Activated naive CD4-positive, alpha-beta T cell treated with anti-CD3 and anti-CD28 coated beads, Interleukin-2, amount 50 U/mL, for 72 hours (primary cell): ENCODE measurements at regions not wholly inside any gene's neighbourhood (a gene's known extent, or its start where the extent isn't known, plus 50 kb on each side); places are given as distances from the start of the nearest gene placed in this dataset.

Experiments
- ATAC-seq, 2 donors: fragments of 150-1000 bp; cut with Tn5 transposase; 2 replicates each; pipeline ENCODE4 v1.10.0; 2021; ENCODE audit warnings: mild to moderate bottlenecking in 2 of 2, moderate library complexity in 2 of 2
- DNase-seq, 2 donors: peaks; one replicate each; pipeline ENCODE4 v3.0.0; 2021 to 2022; ENCODE audit warnings: low spot score in 2 of 2
- H3K27ac Mint-ChIP-seq, 2 donors: one replicate each; pipeline ENCODE4 v1.8.0; 2022; ENCODE audit warnings: mild to moderate bottlenecking in 2 of 2, mixed read lengths in 2 of 2
- H3K36me3 Mint-ChIP-seq, 2 donors: one replicate each; pipeline ENCODE4 v1.8.0; 2022; ENCODE audit warnings: mixed read lengths in 2 of 2
- H3K9me3 Mint-ChIP-seq, 2 donors: one replicate each; pipeline ENCODE4 v1.8.0; 2022; ENCODE audit warnings: mixed read lengths in 2 of 2

- H3K9me3 Mint-ChIP-seq = peaks cover 0 to 3% of the 10 kb centered on the region in 2 donors
- ATAC-seq = no peak
- no peak overlapping the region for H3K27ac Mint-ChIP-seq
- no peak for DNase-seq
- no peaks in the 10 kb centered on the region for H3K36me3 Mint-ChIP-seq
Measured at GRCh38 chr13:59182241-59182640, 981.5 kb downstream of the DIAPH3 start.

GRCh38 chr13:59197397-59197796 is 966.3 kb downstream of the DIAPH3 start:
- ATAC-seq (no peak), DNase-seq (no peak)
- H3K9me3 Mint-ChIP-seq = peaks cover 0 to 12% of the 10 kb centered on the region in 2 donors
- H3K36me3 Mint-ChIP-seq = no peaks in the 10 kb centered on the region
- no peak overlapping the region for H3K27ac Mint-ChIP-seq

- ATAC-seq (no peak), DNase-seq (no peak)
- Mint-ChIP-seq H3K9me3 (peaks cover 0 to 21% of the 10 kb centered on the region in 2 donors), H3K27ac (no peak overlapping the region), H3K36me3 (peaks cover 0 to 4% of the 10 kb centered on the region in 2 donors)
Measured at GRCh38 chr13:59201841-59202240, 961.9 kb downstream of the DIAPH3 start.

GRCh38 chr13:59203855-59204254 is 959.9 kb downstream of the DIAPH3 start:
- Mint-ChIP-seq H3K36me3 (peaks cover 0 to 4% of the 10 kb centered on the region in 2 donors), H3K9me3 (peaks cover 0 to 16% of the 10 kb centered on the region in 2 donors)
- ATAC-seq = no peak

GRCh38 chr13:59205501-59205900 is 958.2 kb downstream of the DIAPH3 start:
- DNase-seq (no peak), ATAC-seq (no peak)
- H3K36me3 Mint-ChIP-seq = peaks cover 0 to 4% of the 10 kb centered on the region in 2 donors
- no peak overlapping the region for H3K27ac Mint-ChIP-seq
- peaks cover 0 to 13% of the 10 kb centered on the region in 2 donors for H3K9me3 Mint-ChIP-seq

More at GRCh38 chr13:59203855-59204254, 959.9 kb downstream of the DIAPH3 start:
- no peak overlapping the region for H3K27ac Mint-ChIP-seq
- DNase-seq = no peak

- H3K9me3 Mint-ChIP-seq = peaks cover 0 to 6% of the 10 kb centered on the region in 2 donors
- no peaks in the 10 kb centered on the region for H3K36me3 Mint-ChIP-seq
- ATAC-seq (no peak), DNase-seq (no peak)
- H3K27ac Mint-ChIP-seq = no peak overlapping the region
Measured at GRCh38 chr13:59208405-59209195, 955.1 kb downstream of the DIAPH3 start.

- no peak for ATAC-seq
- Mint-ChIP-seq H3K9me3 (no peaks in the 10 kb centered on the region), H3K36me3 (no peaks in the 10 kb centered on the region), H3K27ac (no peak overlapping the region)
- DNase-seq = no peak
Measured at GRCh38 chr13:59210543-59210942, 953.2 kb downstream of the DIAPH3 start.

- no peaks in the 10 kb centered on the region for H3K36me3 Mint-ChIP-seq
- H3K9me3 Mint-ChIP-seq = no peaks in the 10 kb centered on the region
- no peak overlapping the region for H3K27ac Mint-ChIP-seq
- no peak for ATAC-seq
- DNase-seq = no peak
Measured at GRCh38 chr13:59211606-59212005, 952.1 kb downstream of the DIAPH3 start.

GRCh38 chr13:59229401-59229800 is 934.3 kb downstream of the DIAPH3 start:
- H3K9me3 Mint-ChIP-seq = peaks cover 11 to 12% of the 10 kb centered on the region in 2 donors
- no peak for ATAC-seq

GRCh38 chr13:59229861-59230260 is 933.9 kb downstream of the DIAPH3 start:
- Mint-ChIP-seq H3K27ac (no peak overlapping the region), H3K9me3 (peaks cover 11 to 12% of the 10 kb centered on the region in 2 donors), H3K36me3 (no peaks in the 10 kb centered on the region)
- no peak for ATAC-seq
- no peak for DNase-seq

More at GRCh38 chr13:59229401-59229800, 934.3 kb downstream of the DIAPH3 start:
- no peaks in the 10 kb centered on the region for H3K36me3 Mint-ChIP-seq
- no peak for DNase-seq
- no peak overlapping the region for H3K27ac Mint-ChIP-seq

- peaks cover 11 to 12% of the 10 kb centered on the region in 2 donors for H3K9me3 Mint-ChIP-seq
- ATAC-seq (peak in 1 of 2 donors; percentile 37), DNase-seq (no peak)
Measured at GRCh38 chr13:59230484-59231264, 933.1 kb downstream of the DIAPH3 start.

GRCh38 chr13:59236309-59236919 is 927.3 kb downstream of the DIAPH3 start:
- DNase-seq = no peak
- Mint-ChIP-seq H3K9me3 (no peaks in the 10 kb centered on the region), H3K36me3 (no peaks in the 10 kb centered on the region), H3K27ac (no peak overlapping the region)
- no peak for ATAC-seq

More at GRCh38 chr13:59230484-59231264, 933.1 kb downstream of the DIAPH3 start:
- no peak overlapping the region for H3K27ac Mint-ChIP-seq
- no peaks in the 10 kb centered on the region for H3K36me3 Mint-ChIP-seq

- ATAC-seq (no peak), DNase-seq (no peak)
- Mint-ChIP-seq H3K27ac (no peak overlapping the region), H3K36me3 (no peaks in the 10 kb centered on the region), H3K9me3 (no peaks in the 10 kb centered on the region)
Measured at GRCh38 chr13:59236944-59237343, 926.8 kb downstream of the DIAPH3 start.

- no peak for DNase-seq
- ATAC-seq = no peak
- no peak overlapping the region for H3K27ac Mint-ChIP-seq
- no peaks in the 10 kb centered on the region for H3K9me3 Mint-ChIP-seq
- no peaks in the 10 kb centered on the region for H3K36me3 Mint-ChIP-seq
Measured at GRCh38 chr13:59247171-59247570, 916.6 kb downstream of the DIAPH3 start.

GRCh38 chr13:59250336-59251189 is 913.2 kb downstream of the DIAPH3 start:
- Mint-ChIP-seq H3K27ac (no peak overlapping the region), H3K9me3 (no peaks in the 10 kb centered on the region), H3K36me3 (no peaks in the 10 kb centered on the region)
- ATAC-seq (no peak), DNase-seq (no peak)
